ENCODE measurements at regions not wholly inside any gene's neighbourhood (a gene's known extent, or its start where the extent isn't known, plus 50 kb on each side); places are given as distances from the start of the nearest gene placed in this dataset.
A peak's percentile ranks its signal among the peaks of the same experiment; 100 is the strongest.
"Not testable (repeated sequence)": the region's sequence is repeated elsewhere in the genome, so short reads cannot be mapped to it uniquely, and the experiment has no call there.

GRCh38 chr11:37353192-37353591, 755.2 kb upstream of the RAG2 start:
- no peak for DNase-seq

GRCh38 chr11:37352485-37352884, 754.4 kb upstream of the RAG2 start:
- no peak for DNase-seq

- no peak for DNase-seq
These were observed 745.3 kb upstream of the RAG2 start for GRCh38 chr11:37343290-37343689.

GRCh38 chr11:37336401-37336800, 738.4 kb upstream of the RAG2 start:
- no peak for DNase-seq

GRCh38 chr11:37333345-37333744, 735.3 kb upstream of the RAG2 start:
- DNase-seq, result no peak

- DNase-seq, result no peak
These were observed 725.8 kb upstream of the RAG2 start for GRCh38 chr11:37323843-37324242.

GRCh38 chr11:37322333-37323194, 724.5 kb upstream of the RAG2 start:
- DNase-seq, result no peak

- DNase-seq, result peak; percentile 19
These were observed 722.9 kb upstream of the RAG2 start for GRCh38 chr11:37320921-37321320.

GRCh38 chr11:37317803-37318202, 719.8 kb upstream of the RAG2 start:
- no peak for DNase-seq

GRCh38 chr11:37313266-37313665, 715.2 kb upstream of the RAG2 start:
- no peak for DNase-seq

GRCh38 chr11:37306563-37306962, 708.5 kb upstream of the RAG2 start:
- DNase-seq, result no peak

- DNase-seq, result not testable (repeated sequence)
These were observed 703.4 kb upstream of the RAG2 start for GRCh38 chr11:37301405-37301804.

GRCh38 chr11:37298173-37298572, 700.1 kb upstream of the RAG2 start:
- no peak for DNase-seq

GRCh38 chr11:37286890-37287289, 688.9 kb upstream of the RAG2 start:
- no peak for DNase-seq

- DNase-seq, result no peak
These were observed 684.3 kb upstream of the RAG2 start for GRCh38 chr11:37282367-37282766.

- no peak for DNase-seq
These were observed 682.2 kb upstream of the RAG2 start for GRCh38 chr11:37280200-37280599.

GRCh38 chr11:37277896-37278465, 679.9 kb upstream of the RAG2 start:
- no peak for DNase-seq

GRCh38 chr11:37264783-37265182, 666.7 kb upstream of the RAG2 start:
- DNase-seq, result no peak

- DNase-seq, result no peak
These were observed 666.0 kb upstream of the RAG2 start for GRCh38 chr11:37264060-37264459.

- not testable (repeated sequence) for DNase-seq
These were observed 665.4 kb upstream of the RAG2 start for GRCh38 chr11:37263467-37263866.

GRCh38 chr11:37259734-37260133, 661.7 kb upstream of the RAG2 start:
- DNase-seq, result no peak

- DNase-seq, result no peak
These were observed 650.1 kb upstream of the RAG2 start for GRCh38 chr11:37248145-37248544.

- not testable (repeated sequence) for DNase-seq
These were observed 648.1 kb upstream of the RAG2 start for GRCh38 chr11:37246092-37246491.

GRCh38 chr11:37230865-37231264, 632.8 kb upstream of the RAG2 start:
- no peak for DNase-seq

GRCh38 chr11:37223962-37224361, 625.9 kb upstream of the RAG2 start:
- DNase-seq, result no peak

All from NCI-H1048 (cell line).